Stomach (tissue), 8 donors: ENCODE measurements at regions not wholly inside any gene's neighbourhood (a gene's known extent, or its start where the extent isn't known, plus 50 kb on each side); places are given as distances from the start of the nearest gene placed in this dataset.
"Not testable (repeated sequence)": the region's sequence is repeated elsewhere in the genome, so short reads cannot be mapped to it uniquely, and the experiment has no call there.

Experiments
- DNase-seq, 2 donors: peaks; one replicate each; pipeline versions ENCODE4 v3.0.0 to v3.0.0-alpha.2; 2013 to 2019
- H3K27ac ChIP-seq, 5 donors: fragments of 200-600 bp in 4 of 5; sonication (generic) in 4 of 5; one replicate each; pipeline ENCODE4 v1.5.1; 2013 to 2019; ENCODE audit warnings: mild to moderate bottlenecking in 1 of 5, moderate library complexity in 1 of 5
- H3K27me3 ChIP-seq, 3 donors: fragments of 200-600 bp; sonication (generic); one replicate each; pipeline ENCODE4 v1.5.1; 2017 to 2019; ENCODE audit warnings: mixed run types in 1 of 3
- H3K36me3 ChIP-seq, 4 donors: fragments of 200-600 bp; sonication (generic); 1 replicate in 3 of 4; 2 replicates in 1 of 4; pipeline ENCODE4 v1.5.1; 2016 to 2019
- H3K4me1 ChIP-seq, 4 donors: fragments of 200-600 bp; sonication (generic); one replicate each; pipeline ENCODE4 v1.5.1; 2016 to 2019
- H3K4me3 ChIP-seq, 4 donors: fragments of 200-600 bp; sonication (generic) in 3 of 4; one replicate each; pipeline ENCODE4 v1.5.1; 2016 to 2019; ENCODE audit warnings: mild to moderate bottlenecking in 1 of 4
- H3K9me3 ChIP-seq, 4 donors: fragments of 200-600 bp; sonication (generic); one replicate each; pipeline ENCODE4 v1.5.1; 2016 to 2019
- CTCF ChIP-seq, 7 experiments: fragments of 450-650 bp in 4 of 7; fragments of 200-600 bp in 3 of 7; sonication (generic) in 3 of 7; IDR thresholded peaks; one replicate each; pipeline ENCODE4 v1.5.1; 2016 to 2019; ENCODE audit warnings: antibody characterized with exemption in 7 of 7, control low read depth in 2 of 7, mild to moderate bottlenecking in 1 of 7
- EP300 ChIP-seq: sonication (generic); formaldehyde crosslinking; IDR thresholded peaks from one replicate; pipeline ENCODE4 v1.6.1; 2017; ENCODE audit warnings: antibody characterized with exemption
- POLR2A ChIP-seq, 4 donors: fragments of 450-650 bp; IDR thresholded peaks; one replicate each; pipeline ENCODE4 v1.6.1; 2016; ENCODE audit warnings: antibody characterized with exemption in 4 of 4, control low read depth in 2 of 4, mild to moderate bottlenecking in 1 of 4, moderate library complexity in 1 of 4
- POLR2AphosphoS5 ChIP-seq, 3 donors: sonication (generic); formaldehyde crosslinking; IDR thresholded peaks; one replicate each; pipeline ENCODE4 v1.6.1; 2016; ENCODE audit warnings: antibody characterized with exemption in 3 of 3
- WGBS, 5 donors: extraction: QIAGEN DNeasy Blood & Tissue Kit in 3 of 5; methylation state at CpG; one replicate each; pipeline versions ENCODE4 v1.1.5 to v1.1.7; 2013 to 2018; 5-methylcytosine and 5-hydroxymethylcytosine counted together
- intact Hi-C: fragments of 100-400 bp; cut with DNase I; formaldehyde crosslinking; loops from one replicate; pipeline ENCODE4 v1.15.1; 2023; ENCODE audit warnings: low total_unique reads
- donor health status: healthy with polysubstance abuse.
- donor health status: Bipolar disorder and iron deficiency.
- donor health status: healthy.

- Histone ChIP-seq H3K36me3 (no peaks in the 10 kb centered on the region), H3K4me3 (no peak overlapping the region), H3K9me3 (peaks cover 0 to 13% (median 5%) of the 10 kb centered on the region in 4 donors), H3K4me1 (no peaks in the 10 kb centered on the region), H3K27ac (no peak overlapping the region), H3K27me3 (no peaks in the 10 kb centered on the region)
- 85 to 97% (median 93%) methylated on average over 2 of the region's 2 CpGs for WGBS, 5 donors
- TF ChIP-seq CTCF (IDR thresholded peaks at IDR 0.05), result no peak
- TF ChIP-seq POLR2A (IDR thresholded peaks at IDR 0.05), result no peak
- TF ChIP-seq POLR2AphosphoS5 (IDR thresholded peaks at IDR 0.05), result no peak
- no peak for TF ChIP-seq EP300
- no peak for DNase-seq
- intact Hi-C loops, result no loop called here
Measured at GRCh38 chr3:166518040-166518439, 680.8 kb upstream of the BCHE start.

- Histone ChIP-seq H3K4me3 (no peak overlapping the region), H3K4me1 (no peaks in the 10 kb centered on the region), H3K36me3 (no peaks in the 10 kb centered on the region), H3K9me3 (peaks cover 0 to 39% (median 6%) of the 10 kb centered on the region in 4 donors), H3K27me3 (no peaks in the 10 kb centered on the region), H3K27ac (no peak overlapping the region)
- no peak for TF ChIP-seq POLR2AphosphoS5 (IDR thresholded peaks at IDR 0.05)
- no peak for TF ChIP-seq EP300
- TF ChIP-seq CTCF (IDR thresholded peaks at IDR 0.05), result no peak
- no peak for TF ChIP-seq POLR2A (IDR thresholded peaks at IDR 0.05)
- intact Hi-C loops, result no loop called here
- 46 to 59% (median 52%) methylated on average over 3 to 4 of the region's 4 CpGs for WGBS, 5 donors
- no peak for DNase-seq
Measured at GRCh38 chr3:166510382-166510781, 673.2 kb upstream of the BCHE start.

- WGBS, 5 donors, result 65 to 79% (median 74%) methylated on average over 2 of the region's 2 CpGs
- H3K36me3 ChIP-seq, intact Hi-C loops, H3K4me1 ChIP-seq, DNase-seq, H3K4me3 ChIP-seq, H3K9me3 ChIP-seq, H3K27me3 ChIP-seq, H3K27ac ChIP-seq: not testable (repeated sequence)
Measured at GRCh38 chr3:166500420-166500819, 663.2 kb upstream of the BCHE start.

- Histone ChIP-seq H3K9me3 (peaks cover 0 to 4% (median 0%) of the 10 kb centered on the region in 4 donors), H3K4me3 (no peak overlapping the region), H3K27ac (no peak overlapping the region), H3K27me3 (no peaks in the 10 kb centered on the region), H3K36me3 (no peaks in the 10 kb centered on the region), H3K4me1 (no peaks in the 10 kb centered on the region)
- DNase-seq, result no peak
- TF ChIP-seq POLR2AphosphoS5 (IDR thresholded peaks at IDR 0.05) (no peak), CTCF (IDR thresholded peaks at IDR 0.05) (no peak), EP300 (no peak), POLR2A (IDR thresholded peaks at IDR 0.05) (no peak)
- 51 to 76% (median 72%) methylated on average over 3 of the region's 3 CpGs for WGBS, 5 donors
- intact Hi-C loops, result no loop called here
Measured at GRCh38 chr3:166499636-166500035, 662.4 kb upstream of the BCHE start.

GRCh38 chr3:166498446-166498845 is 661.2 kb upstream of the BCHE start:
- intact Hi-C loops, result no loop called here
- H3K4me3 ChIP-seq, result no peak overlapping the region
- H3K36me3 ChIP-seq, result no peaks in the 10 kb centered on the region
- no peaks in the 10 kb centered on the region for H3K27me3 ChIP-seq
- H3K9me3 ChIP-seq, result no peaks in the 10 kb centered on the region
- DNase-seq, result no peak
- no peaks in the 10 kb centered on the region for H3K4me1 ChIP-seq
- no peak for TF ChIP-seq POLR2A (IDR thresholded peaks at IDR 0.05)
- no peak for TF ChIP-seq CTCF (IDR thresholded peaks at IDR 0.05)
- no peak for TF ChIP-seq EP300
- TF ChIP-seq POLR2AphosphoS5 (IDR thresholded peaks at IDR 0.05), result no peak
- H3K27ac ChIP-seq, result no peak overlapping the region
- WGBS, 5 donors, result 58 to 75% (median 68%) methylated on average over 3 of the region's 3 CpGs
